ENCODE measurements at regions not wholly inside any gene's neighbourhood (a gene's known extent, or its start where the extent isn't known, plus 50 kb on each side); places are given as distances from the start of the nearest gene placed in this dataset.

GRCh38 chr18:10053861-10054260, 140.0 kb downstream of the VAPA start:
- TF ChIP-seq, protein P1, sequence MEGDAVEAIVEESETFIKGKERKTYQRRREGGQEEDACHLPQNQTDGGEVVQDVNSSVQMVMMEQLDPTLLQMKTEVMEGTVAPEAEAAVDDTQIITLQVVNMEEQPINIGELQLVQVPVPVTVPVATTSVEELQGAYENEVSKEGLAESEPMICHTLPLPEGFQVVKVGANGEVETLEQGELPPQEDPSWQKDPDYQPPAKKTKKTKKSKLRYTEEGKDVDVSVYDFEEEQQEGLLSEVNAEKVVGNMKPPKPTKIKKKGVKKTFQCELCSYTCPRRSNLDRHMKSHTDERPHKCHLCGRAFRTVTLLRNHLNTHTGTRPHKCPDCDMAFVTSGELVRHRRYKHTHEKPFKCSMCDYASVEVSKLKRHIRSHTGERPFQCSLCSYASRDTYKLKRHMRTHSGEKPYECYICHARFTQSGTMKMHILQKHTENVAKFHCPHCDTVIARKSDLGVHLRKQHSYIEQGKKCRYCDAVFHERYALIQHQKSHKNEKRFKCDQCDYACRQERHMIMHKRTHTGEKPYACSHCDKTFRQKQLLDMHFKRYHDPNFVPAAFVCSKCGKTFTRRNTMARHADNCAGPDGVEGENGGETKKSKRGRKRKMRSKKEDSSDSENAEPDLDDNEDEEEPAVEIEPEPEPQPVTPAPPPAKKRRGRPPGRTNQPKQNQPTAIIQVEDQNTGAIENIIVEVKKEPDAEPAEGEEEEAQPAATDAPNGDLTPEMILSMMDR (conservative IDR thresholded peaks at IDR 0.05; ENCODE audit: low read length) = no peak
- TF ChIP-seq EZH2phosphoT487 (IDR thresholded peaks at IDR 0.05; ENCODE audit: borderline replicate concordance) = no peak
